ENCODE measurements at regions not wholly inside any gene's neighbourhood (a gene's known extent, or its start where the extent isn't known, plus 50 kb on each side); places are given as distances from the start of the nearest gene placed in this dataset.

DNA sequence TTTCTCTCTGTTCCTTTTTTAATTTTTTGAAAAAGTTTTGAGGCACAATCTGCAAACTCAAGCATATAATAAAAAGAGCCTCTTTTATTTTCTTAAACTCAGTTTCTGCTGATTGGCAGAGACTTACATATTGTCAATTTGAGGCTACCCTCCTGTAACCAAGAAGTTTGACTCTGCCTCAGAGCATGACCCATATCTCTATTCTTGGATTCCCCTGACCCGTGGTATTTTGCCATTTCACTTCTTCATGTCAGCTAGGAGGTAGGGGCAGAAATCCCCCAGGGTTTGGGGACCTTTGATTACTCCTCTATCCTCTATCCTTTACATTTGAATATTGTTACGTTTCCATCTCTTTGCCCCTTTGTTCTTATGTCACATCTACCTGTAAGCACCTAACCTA, 479.1 kb upstream of the ALCAM start:
- Histone ChIP-seq H3K27me3 (ENCODE audit: insufficient read depth, poor library complexity, severe bottlenecking) (no peaks in the 10 kb centered on the region), H3K4me3 (replicated peaks; ENCODE audit: insufficient read depth, low read length) (no peak overlapping the region), H3K27ac (replicated peaks) (no peak overlapping the region; the same call in 1 of the 2 replicates)
- TF ChIP-seq, protein P1, sequence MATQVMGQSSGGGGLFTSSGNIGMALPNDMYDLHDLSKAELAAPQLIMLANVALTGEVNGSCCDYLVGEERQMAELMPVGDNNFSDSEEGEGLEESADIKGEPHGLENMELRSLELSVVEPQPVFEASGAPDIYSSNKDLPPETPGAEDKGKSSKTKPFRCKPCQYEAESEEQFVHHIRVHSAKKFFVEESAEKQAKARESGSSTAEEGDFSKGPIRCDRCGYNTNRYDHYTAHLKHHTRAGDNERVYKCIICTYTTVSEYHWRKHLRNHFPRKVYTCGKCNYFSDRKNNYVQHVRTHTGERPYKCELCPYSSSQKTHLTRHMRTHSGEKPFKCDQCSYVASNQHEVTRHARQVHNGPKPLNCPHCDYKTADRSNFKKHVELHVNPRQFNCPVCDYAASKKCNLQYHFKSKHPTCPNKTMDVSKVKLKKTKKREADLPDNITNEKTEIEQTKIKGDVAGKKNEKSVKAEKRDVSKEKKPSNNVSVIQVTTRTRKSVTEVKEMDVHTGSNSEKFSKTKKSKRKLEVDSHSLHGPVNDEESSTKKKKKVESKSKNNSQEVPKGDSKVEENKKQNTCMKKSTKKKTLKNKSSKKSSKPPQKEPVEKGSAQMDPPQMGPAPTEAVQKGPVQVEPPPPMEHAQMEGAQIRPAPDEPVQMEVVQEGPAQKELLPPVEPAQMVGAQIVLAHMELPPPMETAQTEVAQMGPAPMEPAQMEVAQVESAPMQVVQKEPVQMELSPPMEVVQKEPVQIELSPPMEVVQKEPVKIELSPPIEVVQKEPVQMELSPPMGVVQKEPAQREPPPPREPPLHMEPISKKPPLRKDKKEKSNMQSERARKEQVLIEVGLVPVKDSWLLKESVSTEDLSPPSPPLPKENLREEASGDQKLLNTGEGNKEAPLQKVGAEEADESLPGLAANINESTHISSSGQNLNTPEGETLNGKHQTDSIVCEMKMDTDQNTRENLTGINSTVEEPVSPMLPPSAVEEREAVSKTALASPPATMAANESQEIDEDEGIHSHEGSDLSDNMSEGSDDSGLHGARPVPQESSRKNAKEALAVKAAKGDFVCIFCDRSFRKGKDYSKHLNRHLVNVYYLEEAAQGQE (IDR thresholded peaks at IDR 0.05; ENCODE audit: insufficient replicate concordance, low read depth) = no peak
- TF ChIP-seq SPI1 (IDR thresholded peaks at IDR 0.05; ENCODE audit: borderline replicate concordance, low read depth) = no peak
- TF ChIP-seq GABPA (IDR thresholded peaks at IDR 0.05; ENCODE audit: low read depth) = no peak
- TF ChIP-seq, protein P2, sequence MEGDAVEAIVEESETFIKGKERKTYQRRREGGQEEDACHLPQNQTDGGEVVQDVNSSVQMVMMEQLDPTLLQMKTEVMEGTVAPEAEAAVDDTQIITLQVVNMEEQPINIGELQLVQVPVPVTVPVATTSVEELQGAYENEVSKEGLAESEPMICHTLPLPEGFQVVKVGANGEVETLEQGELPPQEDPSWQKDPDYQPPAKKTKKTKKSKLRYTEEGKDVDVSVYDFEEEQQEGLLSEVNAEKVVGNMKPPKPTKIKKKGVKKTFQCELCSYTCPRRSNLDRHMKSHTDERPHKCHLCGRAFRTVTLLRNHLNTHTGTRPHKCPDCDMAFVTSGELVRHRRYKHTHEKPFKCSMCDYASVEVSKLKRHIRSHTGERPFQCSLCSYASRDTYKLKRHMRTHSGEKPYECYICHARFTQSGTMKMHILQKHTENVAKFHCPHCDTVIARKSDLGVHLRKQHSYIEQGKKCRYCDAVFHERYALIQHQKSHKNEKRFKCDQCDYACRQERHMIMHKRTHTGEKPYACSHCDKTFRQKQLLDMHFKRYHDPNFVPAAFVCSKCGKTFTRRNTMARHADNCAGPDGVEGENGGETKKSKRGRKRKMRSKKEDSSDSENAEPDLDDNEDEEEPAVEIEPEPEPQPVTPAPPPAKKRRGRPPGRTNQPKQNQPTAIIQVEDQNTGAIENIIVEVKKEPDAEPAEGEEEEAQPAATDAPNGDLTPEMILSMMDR (IDR thresholded peaks at IDR 0.05; ENCODE audit: insufficient read depth, low read length) = no peak
- no peak for DNase-seq (ENCODE audit: low read depth in 1 of 2, low spot score in 1 of 2)

DNA sequence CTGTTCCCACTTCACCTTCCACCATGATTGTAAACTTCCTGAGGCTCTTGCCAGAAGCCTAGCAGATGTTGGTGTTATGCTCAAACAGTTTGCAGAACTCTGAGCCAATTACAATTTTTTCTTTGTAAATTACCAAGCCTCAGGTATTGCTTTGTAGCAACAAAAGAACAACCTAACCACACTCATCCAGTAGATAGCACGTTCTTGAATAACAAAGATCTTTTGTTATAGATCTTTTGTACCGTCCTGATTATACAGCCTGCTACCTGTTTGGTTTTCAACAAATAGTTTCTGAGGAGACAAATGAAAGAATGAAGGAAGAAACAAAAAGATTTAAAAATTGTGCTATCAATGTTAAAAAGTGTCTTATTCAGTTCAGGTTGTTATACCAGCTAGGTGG, 474.7 kb upstream of the ALCAM start:
- no peak for TF ChIP-seq POLR2AphosphoS5 (IDR thresholded peaks at IDR 0.05; ENCODE audit: low read depth)
- no peak for TF ChIP-seq SPI1 (IDR thresholded peaks at IDR 0.05; ENCODE audit: borderline replicate concordance, low read depth)
- TF ChIP-seq, protein P1 (IDR thresholded peaks at IDR 0.05; ENCODE audit: insufficient replicate concordance, low read depth) = no peak
- no peak for TF ChIP-seq GABPA (IDR thresholded peaks at IDR 0.05; ENCODE audit: low read depth)
- TF ChIP-seq, protein P2 (IDR thresholded peaks at IDR 0.05; ENCODE audit: insufficient read depth, low read length) = no peak
- H3K4me3 ChIP-seq (replicated peaks; ENCODE audit: insufficient read depth, low read length) = no peak overlapping the region
- DNase-seq (ENCODE audit: low read depth in 1 of 2, low spot score in 1 of 2) = no peak
- no peaks in the 10 kb centered on the region for H3K27me3 ChIP-seq (ENCODE audit: insufficient read depth, poor library complexity, severe bottlenecking)
- H3K27ac ChIP-seq (replicated peaks) = no peak overlapping the region

DNA sequence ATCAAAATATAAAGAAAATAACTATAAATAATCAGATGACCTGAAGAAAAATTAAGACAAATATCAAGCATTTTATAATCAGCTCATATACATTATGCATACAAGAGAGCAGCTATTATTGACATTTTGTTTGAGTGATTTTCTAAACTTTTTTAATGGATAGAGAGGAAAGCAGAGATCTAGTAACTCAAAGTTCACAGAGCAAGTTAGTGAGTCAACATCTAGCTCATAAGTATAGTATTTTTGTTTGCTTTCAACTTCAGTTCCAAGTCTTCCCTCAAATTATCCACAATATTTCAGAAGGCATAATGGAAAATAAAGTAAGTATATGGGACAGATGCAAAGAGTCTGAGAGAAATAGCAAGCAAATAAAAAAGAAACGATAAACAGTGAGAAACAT, 470.1 kb upstream of the ALCAM start:
- TF ChIP-seq POLR2AphosphoS5 (IDR thresholded peaks at IDR 0.05; ENCODE audit: low read depth) (no peak), SPI1 (IDR thresholded peaks at IDR 0.05; ENCODE audit: borderline replicate concordance, low read depth) (no peak), GABPA (IDR thresholded peaks at IDR 0.05; ENCODE audit: low read depth) (no peak)
- TF ChIP-seq, protein P1 (IDR thresholded peaks at IDR 0.05; ENCODE audit: insufficient replicate concordance, low read depth) = no peak
- TF ChIP-seq, protein P2 (IDR thresholded peaks at IDR 0.05; ENCODE audit: insufficient read depth, low read length) = no peak
- Histone ChIP-seq H3K4me3 (replicated peaks; ENCODE audit: insufficient read depth, low read length) (no peak overlapping the region), H3K27me3 (ENCODE audit: insufficient read depth, poor library complexity, severe bottlenecking) (no peaks in the 10 kb centered on the region), H3K27ac (replicated peaks) (no peak overlapping the region)
- no peak for DNase-seq (ENCODE audit: low read depth in 1 of 2, low spot score in 1 of 2)

Measured in HL-60 (cell line).